Smooth muscle cell (in vitro differentiated cells): ENCODE measurements at regions not wholly inside any gene's neighbourhood (a gene's known extent, or its start where the extent isn't known, plus 50 kb on each side); places are given as distances from the start of the nearest gene placed in this dataset.
"Not testable (repeated sequence)": the region's sequence is repeated elsewhere in the genome, so short reads cannot be mapped to it uniquely, and the experiment has no call there.

Source experiments
- DNase-seq: peaks from one replicate; lab custom pipeline; 2025; ENCODE audit not compliant: unreplicated experiment; lab: John Stamatoyannopoulos, UW
- H2AFZ ChIP-seq: fragments of 200-600 bp; sonication (generic); 2 replicates; pipeline ENCODE4 v1.6.0; 2016; ENCODE audit warnings: antibody characterized with exemption, low read depth, mild to moderate bottlenecking
- H3F3A ChIP-seq: fragments of 200-600 bp; sonication (generic); 2 replicates; pipeline ENCODE4 v1.6.0; 2017; ENCODE audit warnings: antibody characterized with exemption, low read depth
- H3K27ac ChIP-seq: fragments of 200-600 bp; sonication (generic); 2 replicates; pipeline ENCODE4 v1.5.1; 2016; ENCODE audit warnings: low read depth, mild to moderate bottlenecking
- H3K27me3 ChIP-seq: fragments of 200-600 bp; sonication (generic); 2 replicates; pipeline ENCODE4 v1.6.1; 2016; ENCODE audit warnings: low read depth, mild to moderate bottlenecking
- H3K36me3 ChIP-seq: fragments of 200-600 bp; sonication (generic); 2 replicates; pipeline ENCODE4 v1.5.1; 2016; ENCODE audit warnings: low read depth
- H3K4me1 ChIP-seq: fragments of 200-600 bp; sonication (generic); 2 replicates; pipeline ENCODE4 v1.5.1; 2016; ENCODE audit warnings: low read depth
- H3K4me2 ChIP-seq: fragments of 200-600 bp; sonication (generic); 2 replicates; pipeline ENCODE4 v1.6.0; 2016; ENCODE audit warnings: mild to moderate bottlenecking
- H3K4me3 ChIP-seq: fragments of 200-600 bp; sonication (generic); 2 replicates; pipeline ENCODE4 v1.5.1; 2016; ENCODE audit warnings: mild to moderate bottlenecking
- H3K79me2 ChIP-seq: fragments of 200-600 bp; sonication (generic); 2 replicates; pipeline ENCODE4 v1.6.0; 2016; ENCODE audit warnings: low read depth, mild to moderate bottlenecking
- H3K9ac ChIP-seq: fragments of 200-600 bp; sonication (generic); 2 replicates; pipeline ENCODE4 v1.6.0; 2016; ENCODE audit warnings: low read depth
- H3K9me3 ChIP-seq: fragments of 200-600 bp; sonication (generic); replicated peaks from 2 replicates; pipeline ENCODE4 v1.5.1; 2016; ENCODE audit warnings: low read depth
- H4K20me1 ChIP-seq: fragments of 200-600 bp; sonication (generic); 2 replicates; pipeline ENCODE4 v1.6.0; 2016; ENCODE audit warnings: low read depth
- CTCF ChIP-seq: fragments of 200-600 bp; sonication (generic); IDR thresholded peaks from 2 replicates; pipeline ENCODE4 v1.5.1; 2017; ENCODE audit warnings: borderline replicate concordance, mild to moderate bottlenecking, antibody characterized with exemption; ENCODE audit not compliant: insufficient read depth, poor library complexity, severe bottlenecking
- WGBS: methylation state at CpG from one replicate; pipeline ENCODE4 v1.1.7; 2016; ENCODE audit warnings: low lambda C conversion rate; 5-methylcytosine and 5-hydroxymethylcytosine counted together

DNA sequence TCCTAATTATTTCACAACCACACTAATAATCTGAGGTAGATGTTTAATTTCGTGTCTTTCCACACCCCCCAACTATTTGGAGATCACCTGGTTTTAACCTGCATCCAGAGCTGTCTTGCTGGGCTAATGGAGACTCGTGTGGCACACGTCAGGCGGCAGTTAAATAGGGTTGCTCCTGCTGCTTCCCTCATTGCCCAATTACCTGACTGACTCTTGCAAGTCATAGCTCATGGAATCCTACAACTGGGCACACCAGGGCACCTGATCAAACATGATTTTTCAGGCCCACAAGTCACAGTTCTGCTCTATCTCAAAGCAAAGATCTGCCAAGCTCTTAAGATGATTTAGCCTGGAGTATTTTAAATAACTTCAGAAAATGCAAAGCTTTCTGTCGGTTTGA is 1430.4 kb upstream of the ACVR2A start:
- Histone ChIP-seq H3K4me1 (no peaks in the 10 kb centered on the region), H4K20me1 (no peaks in the 10 kb centered on the region), H3K9ac (no peak overlapping the region), H3K4me3 (no peak overlapping the region), H3K27ac (no peak overlapping the region), H3K4me2 (no peak overlapping the region), H3K9me3 (no peaks in the 10 kb centered on the region), H3K36me3 (no peaks in the 10 kb centered on the region), H2AFZ (no peak overlapping the region), H3K79me2 (no peaks in the 10 kb centered on the region), H3F3A (no peaks in the 10 kb centered on the region), H3K27me3 (no peaks in the 10 kb centered on the region)
- 77% methylated on average over 5 of the region's 5 CpGs for WGBS
- no peak for TF ChIP-seq CTCF
- DNase-seq = no peak

GRCh38 chr2:146413086-146413610 is 1431.7 kb upstream of the ACVR2A start:
- 95% methylated on average over 22 of the region's 22 CpGs for WGBS
- Histone ChIP-seq H3K4me1 (no peaks in the 10 kb centered on the region), H4K20me1 (no peaks in the 10 kb centered on the region), H3K36me3 (no peaks in the 10 kb centered on the region), H3K27me3 (no peaks in the 10 kb centered on the region), H3F3A (no peaks in the 10 kb centered on the region), H3K27ac (no peak overlapping the region), H3K9me3 (no peaks in the 10 kb centered on the region), H2AFZ (no peak overlapping the region), H3K79me2 (no peaks in the 10 kb centered on the region), H3K4me3 (no peak overlapping the region), H3K9ac (no peak overlapping the region), H3K4me2 (no peak overlapping the region)
- no peak for DNase-seq
- no peak for TF ChIP-seq CTCF

DNA sequence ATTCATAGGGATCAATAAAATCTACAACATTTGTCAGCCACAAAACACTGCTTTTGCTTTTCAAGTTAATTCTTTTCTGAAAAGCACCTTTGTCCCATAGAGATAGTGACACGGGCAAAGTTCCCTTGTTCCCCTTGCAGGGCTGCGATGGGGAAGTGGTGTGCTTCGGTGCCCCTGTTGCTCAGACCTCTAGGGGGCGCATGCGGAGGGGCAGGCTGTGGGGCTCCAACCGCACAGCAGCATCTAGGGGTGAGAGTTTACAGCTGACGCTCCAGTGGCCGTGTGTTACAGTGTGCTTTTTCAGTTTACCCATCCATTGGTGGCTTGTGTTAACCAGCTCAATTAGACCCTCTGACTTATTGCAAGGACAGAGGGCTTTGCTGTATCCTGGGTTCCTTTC is 1432.2 kb upstream of the ACVR2A start:
- no peak overlapping the region for H3K9ac ChIP-seq
- H2AFZ ChIP-seq = no peak overlapping the region
- no peaks in the 10 kb centered on the region for H3K9me3 ChIP-seq
- TF ChIP-seq CTCF = no peak
- no peak overlapping the region for H3K27ac ChIP-seq
- H3F3A ChIP-seq = no peaks in the 10 kb centered on the region
- no peaks in the 10 kb centered on the region for H3K36me3 ChIP-seq
- H3K4me1 ChIP-seq = no peaks in the 10 kb centered on the region
- H3K79me2 ChIP-seq = no peaks in the 10 kb centered on the region
- no peak for DNase-seq
- H3K4me3 ChIP-seq = no peak overlapping the region
- WGBS = 81% methylated on average over 8 of the region's 8 CpGs
- H4K20me1 ChIP-seq = no peaks in the 10 kb centered on the region
- no peaks in the 10 kb centered on the region for H3K27me3 ChIP-seq
- H3K4me2 ChIP-seq = no peak overlapping the region

GRCh38 chr2:146405402-146406309 is 1439.2 kb upstream of the ACVR2A start:
- not testable (repeated sequence) for H4K20me1 ChIP-seq, H3K9me3 ChIP-seq, H3K4me3 ChIP-seq, H3F3A ChIP-seq, H2AFZ ChIP-seq, DNase-seq, H3K9ac ChIP-seq, H3K79me2 ChIP-seq, H3K27me3 ChIP-seq, H3K27ac ChIP-seq, H3K36me3 ChIP-seq, H3K4me1 ChIP-seq, H3K4me2 ChIP-seq
- WGBS = 87% methylated on average over 27 of the region's 30 CpGs

DNA sequence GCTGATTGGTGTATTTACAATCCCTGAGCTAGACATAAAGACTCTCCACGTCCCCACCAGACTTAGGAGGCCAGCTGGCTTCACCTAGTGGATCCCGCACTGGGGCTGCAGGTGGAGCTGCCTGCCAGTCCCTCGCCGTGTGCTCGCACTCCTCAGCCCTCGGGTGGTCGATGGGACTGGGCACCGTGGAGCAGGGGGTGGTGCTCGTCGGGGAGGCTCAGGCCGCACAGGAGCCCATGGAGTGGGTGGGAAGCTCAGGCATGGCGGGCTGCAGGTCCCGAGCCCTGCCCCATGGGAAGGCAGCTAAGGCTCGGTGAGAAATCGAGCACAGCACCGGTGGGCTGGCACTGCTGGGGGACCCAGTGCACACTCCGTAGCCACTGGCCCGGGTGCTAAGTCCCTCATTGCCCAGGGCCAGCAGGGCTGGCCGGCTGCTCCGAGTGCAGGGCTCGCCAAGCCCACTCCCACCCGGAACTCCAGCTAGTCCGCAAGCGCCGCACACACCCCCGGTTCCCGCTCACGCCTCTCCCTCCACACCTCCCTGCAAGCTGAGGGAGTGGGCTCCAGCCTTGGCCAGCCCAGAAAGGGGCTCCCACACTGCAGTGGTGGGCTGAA is 1441.2 kb upstream of the ACVR2A start:
- not testable (repeated sequence) for DNase-seq

More for the DNA sequence above, 1441.2 kb upstream of the ACVR2A start:
- not testable (repeated sequence) for H3K9ac ChIP-seq, H3K79me2 ChIP-seq, H3K27ac ChIP-seq, H2AFZ ChIP-seq, H3K9me3 ChIP-seq, H4K20me1 ChIP-seq, H3K36me3 ChIP-seq, H3F3A ChIP-seq, H3K4me3 ChIP-seq, H3K27me3 ChIP-seq, H3K4me1 ChIP-seq, H3K4me2 ChIP-seq
- 96% methylated on average over 28 of the region's 28 CpGs for WGBS
